Islet of Langerhans (tissue), 1 donor: ENCODE measurements at regions not wholly inside any gene's neighbourhood (a gene's known extent, or its start where the extent isn't known, plus 50 kb on each side); places are given as distances from the start of the nearest gene placed in this dataset.
"Not testable (repeated sequence)": the region's sequence is repeated elsewhere in the genome, so short reads cannot be mapped to it uniquely, and the experiment has no call there.

Experiments used
- FAIRE-seq: peaks from one replicate; lab custom pipeline; 2011; peaks lifted over from hg19 to GRCh38; lab: Jason Lieb, UNC

- no peak for FAIRE-seq
Observed at GRCh38 chr5:108530706-108531105, 148.8 kb upstream of the FBXL17 start.

- no peak for FAIRE-seq
Observed at GRCh38 chr5:108529381-108529780, 147.5 kb upstream of the FBXL17 start.

GRCh38 chr5:108528655-108529054 lies 146.8 kb upstream of the FBXL17 start:
- no peak for FAIRE-seq

- FAIRE-seq: no peak
Observed at GRCh38 chr5:108524564-108524963, 142.7 kb upstream of the FBXL17 start.

GRCh38 chr5:108523360-108523759 lies 141.5 kb upstream of the FBXL17 start:
- no peak for FAIRE-seq

- peak; percentile 90 for FAIRE-seq
Observed at GRCh38 chr5:108521841-108522506, 140.1 kb upstream of the FBXL17 start.

- FAIRE-seq: no peak
Observed at GRCh38 chr5:108521011-108521700, 139.3 kb upstream of the FBXL17 start.

GRCh38 chr5:108516785-108517184 lies 134.9 kb upstream of the FBXL17 start:
- no peak for FAIRE-seq

- FAIRE-seq: no peak
Observed at GRCh38 chr5:108515517-108516105, 133.7 kb upstream of the FBXL17 start.

GRCh38 chr5:108508979-108509378 lies 127.1 kb upstream of the FBXL17 start:
- FAIRE-seq: no peak

- FAIRE-seq: no peak
Observed at GRCh38 chr5:108507631-108508030, 125.7 kb upstream of the FBXL17 start.

- no peak for FAIRE-seq
Observed at GRCh38 chr5:108505608-108506007, 123.7 kb upstream of the FBXL17 start.

GRCh38 chr5:108504974-108505373 lies 123.1 kb upstream of the FBXL17 start:
- no peak for FAIRE-seq

GRCh38 chr5:108503986-108504385 lies 122.1 kb upstream of the FBXL17 start:
- no peak for FAIRE-seq

GRCh38 chr5:108495615-108496014 lies 113.7 kb upstream of the FBXL17 start:
- not testable (repeated sequence) for FAIRE-seq

- FAIRE-seq: no peak
Observed at GRCh38 chr5:108487951-108488350, 106.1 kb upstream of the FBXL17 start.

GRCh38 chr5:108484035-108484434 lies 102.1 kb upstream of the FBXL17 start:
- FAIRE-seq: no peak

- peak; percentile 49 for FAIRE-seq
Observed at GRCh38 chr5:108481355-108481931, 99.5 kb upstream of the FBXL17 start.

GRCh38 chr5:108472237-108472636 lies 90.3 kb upstream of the FBXL17 start:
- no peak for FAIRE-seq

GRCh38 chr5:108467563-108467962 lies 85.7 kb upstream of the FBXL17 start:
- no peak for FAIRE-seq

- FAIRE-seq: no peak
Observed at GRCh38 chr5:108461628-108462367, 79.9 kb upstream of the FBXL17 start.

GRCh38 chr5:108459769-108460168 lies 77.9 kb upstream of the FBXL17 start:
- no peak for FAIRE-seq

GRCh38 chr5:108451269-108451668 lies 69.4 kb upstream of the FBXL17 start:
- FAIRE-seq: no peak
